NCI-H1092 treated with DMSO at 0.1 percent for 48 hours (cell line): ENCODE measurements at regions not wholly inside any gene's neighbourhood (a gene's known extent, or its start where the extent isn't known, plus 50 kb on each side); places are given as distances from the start of the nearest gene placed in this dataset.

Source experiments
- DNase-seq: peaks from one replicate; lab custom pipeline; 2025; lab: John Stamatoyannopoulos, UW

- no peak for DNase-seq
Observed at GRCh38 chr1:14303011-14303410, 295.5 kb upstream of the KAZN start.

GRCh38 chr1:14304381-14304865 lies 294.1 kb upstream of the KAZN start:
- no peak for DNase-seq

GRCh38 chr1:14308460-14308859 lies 290.0 kb upstream of the KAZN start:
- no peak for DNase-seq

GRCh38 chr1:14309984-14310383 lies 288.5 kb upstream of the KAZN start:
- no peak for DNase-seq

- DNase-seq: no peak
Observed at GRCh38 chr1:14310476-14310875, 288.0 kb upstream of the KAZN start.

GRCh38 chr1:14313731-14314431 lies 284.6 kb upstream of the KAZN start:
- no peak for DNase-seq

- DNase-seq: no peak
Observed at GRCh38 chr1:14318830-14319229, 279.7 kb upstream of the KAZN start.

GRCh38 chr1:14320518-14320917 lies 278.0 kb upstream of the KAZN start:
- DNase-seq: no peak

GRCh38 chr1:14320986-14321385 lies 277.5 kb upstream of the KAZN start:
- no peak for DNase-seq

GRCh38 chr1:14321422-14321821 lies 277.1 kb upstream of the KAZN start:
- no peak for DNase-seq

- no peak for DNase-seq
Observed at GRCh38 chr1:14323568-14324247, 274.8 kb upstream of the KAZN start.

- no peak for DNase-seq
Observed at GRCh38 chr1:14324248-14324630, 274.2 kb upstream of the KAZN start.

GRCh38 chr1:14326857-14327256 lies 271.6 kb upstream of the KAZN start:
- DNase-seq: no peak

- no peak for DNase-seq
Observed at GRCh38 chr1:14328685-14329084, 269.8 kb upstream of the KAZN start.

- DNase-seq: no peak
Observed at GRCh38 chr1:14332158-14332557, 266.3 kb upstream of the KAZN start.

GRCh38 chr1:14334336-14335176 lies 263.9 kb upstream of the KAZN start:
- DNase-seq: no peak

- no peak for DNase-seq
Observed at GRCh38 chr1:14338509-14338908, 260.0 kb upstream of the KAZN start.

GRCh38 chr1:14339288-14339687 lies 259.2 kb upstream of the KAZN start:
- no peak for DNase-seq

GRCh38 chr1:14340002-14340785 lies 258.3 kb upstream of the KAZN start:
- no peak for DNase-seq

GRCh38 chr1:14341147-14341546 lies 257.3 kb upstream of the KAZN start:
- no peak for DNase-seq

- no peak for DNase-seq
Observed at GRCh38 chr1:14345946-14346550, 252.4 kb upstream of the KAZN start.

- no peak for DNase-seq
Observed at GRCh38 chr1:14347186-14347585, 251.3 kb upstream of the KAZN start.
